Stimulated activated CD4-positive, alpha-beta T cell treated with anti-CD3 and anti-CD28 coated beads, TNF-alpha, amount 100 ng/mL, for 48 hours (primary cell): ENCODE measurements at regions not wholly inside any gene's neighbourhood (a gene's known extent, or its start where the extent isn't known, plus 50 kb on each side); places are given as distances from the start of the nearest gene placed in this dataset.
"Not testable (repeated sequence)": the region's sequence is repeated elsewhere in the genome, so short reads cannot be mapped to it uniquely, and the experiment has no call there.

Source experiments
- DNase-seq, 3 donors: peaks; one replicate each; pipeline ENCODE4 v3.0.0-alpha.2; 2020; ENCODE audit warnings: low read depth in 3 of 3

- DNase-seq, result no peak
These were observed 66.4 kb upstream of the KBTBD8 start for GRCh38 chr3:66931699-66932098.

GRCh38 chr3:66933233-66933632 is 64.9 kb upstream of the KBTBD8 start:
- DNase-seq, result no peak

GRCh38 chr3:66934041-66934440 is 64.1 kb upstream of the KBTBD8 start:
- DNase-seq, result no peak

- no peak for DNase-seq
These were observed 63.4 kb upstream of the KBTBD8 start for GRCh38 chr3:66934725-66935124.

- not testable (repeated sequence) for DNase-seq
These were observed 61.1 kb upstream of the KBTBD8 start for GRCh38 chr3:66937041-66937440.

GRCh38 chr3:66938338-66938963 is 59.7 kb upstream of the KBTBD8 start:
- DNase-seq, result peak in 1 of 3 donors; percentile 8

- DNase-seq, result no peak
These were observed 50.1 kb upstream of the KBTBD8 start for GRCh38 chr3:66948041-66948440.
